ENCODE measurements at regions not wholly inside any gene's neighbourhood (a gene's known extent, or its start where the extent isn't known, plus 50 kb on each side); places are given as distances from the start of the nearest gene placed in this dataset.

DNA sequence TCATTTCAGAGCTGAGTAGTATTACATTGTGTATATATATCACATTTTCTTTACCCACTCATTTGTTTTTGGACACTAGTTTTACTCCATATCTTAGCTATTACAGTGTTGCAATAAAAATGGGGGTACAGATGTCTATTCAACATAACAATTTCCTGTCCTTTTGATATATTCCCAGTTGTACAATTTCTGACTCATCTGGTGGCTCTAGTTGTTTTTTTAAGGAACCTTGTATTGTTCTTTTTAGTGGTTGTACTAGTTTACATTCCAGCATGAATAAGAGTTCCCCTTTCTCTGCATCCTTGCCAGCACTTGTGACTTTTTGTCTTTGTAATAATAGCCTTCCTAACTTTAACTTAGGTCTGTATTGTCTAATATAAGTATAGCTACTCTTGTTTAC is 739.9 kb downstream of the XPNPEP1 start:
- H4K20me1 ChIP-seq (ENCODE audit: insufficient read depth): no peaks in the 10 kb centered on the region
- H3K9me3 ChIP-seq (ENCODE audit: low read length): no peaks in the 10 kb centered on the region
- no peaks in the 10 kb centered on the region for H3K79me2 ChIP-seq (replicated peaks; ENCODE audit: insufficient read depth, low read length)
- no peak overlapping the region for H3K4me3 ChIP-seq (ENCODE audit: low read length)
- H3K9ac ChIP-seq (ENCODE audit: low read length): no peak overlapping the region
- H3K27me3 ChIP-seq (ENCODE audit: insufficient read depth, low read depth, low read length): no peaks in the 10 kb centered on the region
- H3K27ac ChIP-seq (ENCODE audit: low read length): no peak overlapping the region
- H3K9me2 ChIP-seq (ENCODE audit: insufficient read depth, low read length): no peaks in the 10 kb centered on the region
- no peaks in the 10 kb centered on the region for H3F3A ChIP-seq (ENCODE audit: insufficient read depth, low read length, poor library complexity, severe bottlenecking)
- no peak overlapping the region for H3K4me2 ChIP-seq (ENCODE audit: low read length)
- TF ChIP-seq TAF1 (IDR thresholded peaks at IDR 0.05; ENCODE audit: low read depth) (no peak), POLR2AphosphoS5 (IDR thresholded peaks at IDR 0.05) (no peak), SMC3 (conservative IDR thresholded peaks at IDR 0.05; ENCODE audit: poor library complexity) (no peak), MXI1 (conservative IDR thresholded peaks at IDR 0.05; ENCODE audit: poor library complexity, severe bottlenecking) (no peak), EP300 (conservative IDR thresholded peaks at IDR 0.05; ENCODE audit: poor library complexity, severe bottlenecking) (no peak)
- no peak overlapping the region for H2AFZ ChIP-seq (ENCODE audit: low read depth, low read length)
- no peaks in the 10 kb centered on the region for H3K36me3 ChIP-seq (ENCODE audit: insufficient read depth, low read length)

DNA sequence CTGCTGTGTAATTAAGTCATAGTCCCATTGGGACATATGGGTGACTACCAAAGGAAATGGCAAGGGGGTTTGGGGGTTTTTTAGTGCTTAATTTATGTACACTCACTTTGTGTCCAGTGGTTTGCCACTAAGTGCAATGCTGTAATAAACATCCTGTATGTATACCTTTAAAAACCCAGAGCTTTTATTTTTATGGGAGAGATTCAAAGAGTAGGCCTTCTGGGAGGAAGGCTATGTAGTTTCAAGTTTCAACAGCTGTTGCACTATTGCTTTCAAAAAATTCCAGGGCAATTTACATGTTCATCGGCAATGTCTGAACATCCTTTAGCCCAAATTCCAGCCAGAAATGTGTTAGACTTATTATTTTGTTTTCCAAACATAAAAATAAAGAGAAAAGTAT is 744.7 kb downstream of the XPNPEP1 start:
- Histone ChIP-seq H3K79me2 (replicated peaks; ENCODE audit: insufficient read depth, low read length) (no peaks in the 10 kb centered on the region), H3K4me3 (ENCODE audit: low read length) (no peak overlapping the region), H3K9ac (ENCODE audit: low read length) (no peak overlapping the region), H3K4me2 (ENCODE audit: low read length) (no peak overlapping the region), H3K36me3 (ENCODE audit: insufficient read depth, low read length) (no peaks in the 10 kb centered on the region), H3K27me3 (ENCODE audit: insufficient read depth, low read depth, low read length) (no peaks in the 10 kb centered on the region), H2AFZ (ENCODE audit: low read depth, low read length) (no peak overlapping the region), H3K9me3 (ENCODE audit: low read length) (no peaks in the 10 kb centered on the region), H3F3A (ENCODE audit: insufficient read depth, low read length, poor library complexity, severe bottlenecking) (no peaks in the 10 kb centered on the region), H4K20me1 (ENCODE audit: insufficient read depth) (no peaks in the 10 kb centered on the region), H3K9me2 (ENCODE audit: insufficient read depth, low read length) (no peaks in the 10 kb centered on the region), H3K27ac (ENCODE audit: low read length) (no peak overlapping the region)
- TF ChIP-seq POLR2AphosphoS5 (IDR thresholded peaks at IDR 0.05): no peak
- TF ChIP-seq MXI1 (conservative IDR thresholded peaks at IDR 0.05; ENCODE audit: poor library complexity, severe bottlenecking): no peak
- no peak for TF ChIP-seq EP300 (conservative IDR thresholded peaks at IDR 0.05; ENCODE audit: poor library complexity, severe bottlenecking)
- TF ChIP-seq EZH2 (IDR thresholded peaks at IDR 0.05; ENCODE audit: borderline replicate concordance, insufficient read depth, low read length, poor library complexity, severe bottlenecking): no peak
- TF ChIP-seq TAF1 (IDR thresholded peaks at IDR 0.05; ENCODE audit: low read depth): no peak

DNA sequence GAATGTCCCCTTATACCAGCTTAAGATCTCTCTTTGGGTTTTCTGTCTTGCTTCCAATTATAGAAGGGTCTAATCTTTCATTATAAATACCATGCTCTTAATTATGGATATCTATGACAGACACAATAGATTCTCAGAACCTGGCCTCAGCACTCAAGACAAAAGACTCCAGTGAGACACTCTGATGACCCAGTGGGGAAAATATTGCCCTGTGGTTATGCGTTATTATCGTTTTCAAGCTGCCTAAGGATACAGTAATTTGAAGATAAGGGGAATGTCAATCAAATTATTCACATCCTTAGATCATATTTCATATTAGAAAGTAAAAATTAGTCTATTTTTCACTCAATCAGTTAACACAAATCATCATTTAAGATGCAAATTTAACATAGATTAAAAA is 748.8 kb downstream of the XPNPEP1 start:
- TF ChIP-seq EZH2 (IDR thresholded peaks at IDR 0.05; ENCODE audit: borderline replicate concordance, insufficient read depth, low read length, poor library complexity, severe bottlenecking) (no peak), TAF1 (IDR thresholded peaks at IDR 0.05; ENCODE audit: low read depth) (no peak), SMC3 (conservative IDR thresholded peaks at IDR 0.05; ENCODE audit: poor library complexity) (no peak), MXI1 (conservative IDR thresholded peaks at IDR 0.05; ENCODE audit: poor library complexity, severe bottlenecking) (no peak), POLR2AphosphoS5 (IDR thresholded peaks at IDR 0.05) (no peak), EP300 (conservative IDR thresholded peaks at IDR 0.05; ENCODE audit: poor library complexity, severe bottlenecking) (no peak), RAD21 (conservative IDR thresholded peaks at IDR 0.05) (no peak)
- TF ChIP-seq, protein P1, sequence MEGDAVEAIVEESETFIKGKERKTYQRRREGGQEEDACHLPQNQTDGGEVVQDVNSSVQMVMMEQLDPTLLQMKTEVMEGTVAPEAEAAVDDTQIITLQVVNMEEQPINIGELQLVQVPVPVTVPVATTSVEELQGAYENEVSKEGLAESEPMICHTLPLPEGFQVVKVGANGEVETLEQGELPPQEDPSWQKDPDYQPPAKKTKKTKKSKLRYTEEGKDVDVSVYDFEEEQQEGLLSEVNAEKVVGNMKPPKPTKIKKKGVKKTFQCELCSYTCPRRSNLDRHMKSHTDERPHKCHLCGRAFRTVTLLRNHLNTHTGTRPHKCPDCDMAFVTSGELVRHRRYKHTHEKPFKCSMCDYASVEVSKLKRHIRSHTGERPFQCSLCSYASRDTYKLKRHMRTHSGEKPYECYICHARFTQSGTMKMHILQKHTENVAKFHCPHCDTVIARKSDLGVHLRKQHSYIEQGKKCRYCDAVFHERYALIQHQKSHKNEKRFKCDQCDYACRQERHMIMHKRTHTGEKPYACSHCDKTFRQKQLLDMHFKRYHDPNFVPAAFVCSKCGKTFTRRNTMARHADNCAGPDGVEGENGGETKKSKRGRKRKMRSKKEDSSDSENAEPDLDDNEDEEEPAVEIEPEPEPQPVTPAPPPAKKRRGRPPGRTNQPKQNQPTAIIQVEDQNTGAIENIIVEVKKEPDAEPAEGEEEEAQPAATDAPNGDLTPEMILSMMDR (IDR thresholded peaks at IDR 0.05; ENCODE audit: poor library complexity, severe bottlenecking): no peak
- TF ChIP-seq, protein P2, sequence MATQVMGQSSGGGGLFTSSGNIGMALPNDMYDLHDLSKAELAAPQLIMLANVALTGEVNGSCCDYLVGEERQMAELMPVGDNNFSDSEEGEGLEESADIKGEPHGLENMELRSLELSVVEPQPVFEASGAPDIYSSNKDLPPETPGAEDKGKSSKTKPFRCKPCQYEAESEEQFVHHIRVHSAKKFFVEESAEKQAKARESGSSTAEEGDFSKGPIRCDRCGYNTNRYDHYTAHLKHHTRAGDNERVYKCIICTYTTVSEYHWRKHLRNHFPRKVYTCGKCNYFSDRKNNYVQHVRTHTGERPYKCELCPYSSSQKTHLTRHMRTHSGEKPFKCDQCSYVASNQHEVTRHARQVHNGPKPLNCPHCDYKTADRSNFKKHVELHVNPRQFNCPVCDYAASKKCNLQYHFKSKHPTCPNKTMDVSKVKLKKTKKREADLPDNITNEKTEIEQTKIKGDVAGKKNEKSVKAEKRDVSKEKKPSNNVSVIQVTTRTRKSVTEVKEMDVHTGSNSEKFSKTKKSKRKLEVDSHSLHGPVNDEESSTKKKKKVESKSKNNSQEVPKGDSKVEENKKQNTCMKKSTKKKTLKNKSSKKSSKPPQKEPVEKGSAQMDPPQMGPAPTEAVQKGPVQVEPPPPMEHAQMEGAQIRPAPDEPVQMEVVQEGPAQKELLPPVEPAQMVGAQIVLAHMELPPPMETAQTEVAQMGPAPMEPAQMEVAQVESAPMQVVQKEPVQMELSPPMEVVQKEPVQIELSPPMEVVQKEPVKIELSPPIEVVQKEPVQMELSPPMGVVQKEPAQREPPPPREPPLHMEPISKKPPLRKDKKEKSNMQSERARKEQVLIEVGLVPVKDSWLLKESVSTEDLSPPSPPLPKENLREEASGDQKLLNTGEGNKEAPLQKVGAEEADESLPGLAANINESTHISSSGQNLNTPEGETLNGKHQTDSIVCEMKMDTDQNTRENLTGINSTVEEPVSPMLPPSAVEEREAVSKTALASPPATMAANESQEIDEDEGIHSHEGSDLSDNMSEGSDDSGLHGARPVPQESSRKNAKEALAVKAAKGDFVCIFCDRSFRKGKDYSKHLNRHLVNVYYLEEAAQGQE (IDR thresholded peaks at IDR 0.05; ENCODE audit: borderline replicate concordance): no peak
- Histone ChIP-seq H3K9me2 (ENCODE audit: insufficient read depth, low read length) (no peaks in the 10 kb centered on the region), H3K27ac (ENCODE audit: low read length) (no peak overlapping the region), H3K4me2 (ENCODE audit: low read length) (no peak overlapping the region), H3K36me3 (ENCODE audit: insufficient read depth, low read length) (no peaks in the 10 kb centered on the region), H2AFZ (ENCODE audit: low read depth, low read length) (no peak overlapping the region), H3K9me3 (ENCODE audit: low read length) (no peaks in the 10 kb centered on the region), H3F3A (ENCODE audit: insufficient read depth, low read length, poor library complexity, severe bottlenecking) (no peaks in the 10 kb centered on the region), H3K79me2 (replicated peaks; ENCODE audit: insufficient read depth, low read length) (no peaks in the 10 kb centered on the region), H3K27me3 (ENCODE audit: insufficient read depth, low read depth, low read length) (no peaks in the 10 kb centered on the region), H3K4me3 (ENCODE audit: low read length) (no peak overlapping the region), H4K20me1 (ENCODE audit: insufficient read depth) (no peaks in the 10 kb centered on the region), H3K9ac (ENCODE audit: low read length) (no peak overlapping the region)
